ENCODE measurements at regions not wholly inside any gene's neighbourhood (a gene's known extent, or its start where the extent isn't known, plus 50 kb on each side); places are given as distances from the start of the nearest gene placed in this dataset.

GRCh38 chr9:116100711-116101121, 52.9 kb upstream of the PAPPA start:
- no peak for ATAC-seq
- intact Hi-C loops (cut with DNase I, micrococcal nuclease): no loop called here
- DNase-seq: no peak

GRCh38 chr9:116101516-116101915, 52.1 kb upstream of the PAPPA start:
- DNase-seq (no peak), ATAC-seq (no peak)
- intact Hi-C loops (cut with DNase I, micrococcal nuclease): no loop called here

- DNase-seq (no peak), ATAC-seq (no peak)
- intact Hi-C loops (cut with DNase I, micrococcal nuclease): no loop called here
Measured at GRCh38 chr9:116102596-116102995, 51.0 kb upstream of the PAPPA start.

All from left colon (tissue), 2 donors.